Ovary (tissue), 7 donors: ENCODE measurements at regions not wholly inside any gene's neighbourhood (a gene's known extent, or its start where the extent isn't known, plus 50 kb on each side); places are given as distances from the start of the nearest gene placed in this dataset.

Experiments used
- DNase-seq, 5 donors: peaks; one replicate each; pipeline ENCODE4 v3.0.0-alpha.2; 2019 to 2020
- H3K27ac ChIP-seq, 2 donors: fragments of 200-600 bp; one replicate each; pipeline versions ENCODE4 v1.5.1 to v1.8.0; 2019 to 2022
- H3K27me3 ChIP-seq: fragments of 200-600 bp; one replicate; pipeline ENCODE4 v1.8.0; 2022
- H3K36me3 ChIP-seq: fragments of 200-600 bp; sonication (generic); one replicate; pipeline ENCODE4 v1.5.1; 2019
- H3K4me1 ChIP-seq: one replicate; pipeline ENCODE4 v1.8.1; 2013; ENCODE audit warnings: mild to moderate bottlenecking, moderate library complexity; ENCODE audit not compliant: insufficient read depth
- H3K4me3 ChIP-seq: fragments of 200-600 bp; sonication (generic); one replicate; pipeline ENCODE4 v1.5.1; 2017
- H3K9me3 ChIP-seq, 2 donors: fragments of 200-600 bp in 1 of 2; sonication (generic) in 1 of 2; one replicate each; pipeline versions ENCODE4 v1.5.1 to v1.8.1; 2013 to 2019; ENCODE audit warnings: mild to moderate bottlenecking in 1 of 2, moderate library complexity in 1 of 2
- EP300 ChIP-seq: sonication (generic); formaldehyde crosslinking; IDR thresholded peaks from one replicate; pipeline ENCODE4 v1.6.1; 2017; ENCODE audit warnings: antibody characterized with exemption
- POLR2A ChIP-seq: fragments of 450-650 bp; IDR thresholded peaks from one replicate; pipeline ENCODE4 v1.6.1; 2017; ENCODE audit warnings: antibody characterized with exemption, mild to moderate bottlenecking, moderate library complexity
- WGBS, 3 donors: extraction: QIAGEN DNeasy Blood & Tissue Kit in 1 of 3; methylation state at CpG; one replicate each; pipeline versions ENCODE4 v1.1.5 to v1.1.7; 2013 to 2017; 5-methylcytosine and 5-hydroxymethylcytosine counted together
- intact Hi-C, 4 donors: fragments of 100-400 bp; cut with DNase I; formaldehyde crosslinking; loops; one replicate each; pipeline versions ENCODE4 v1.11.0 to v1.15.1; 2022 to 2023
- TF ChIP-seq, protein P1 (sequence below), 3 donors: fragments of 450-650 bp in 2 of 3; fragments of 200-600 bp in 1 of 3; IDR thresholded peaks; one replicate each; pipeline versions ENCODE4 v1.5.1 to v1.8.0; 2016 to 2022; ENCODE audit warnings: antibody characterized with exemption in 3 of 3, mild to moderate bottlenecking in 1 of 3
- donor health status: DM: no; HTN: no; CAD: no; lungs with moderate emphysema.
- donor health status: DM: no; HTN: no; CAD: no.
- donor health status: Bipolar disorder and iron deficiency.
- donor health status: DM: no; HTN: no; CAD: no.
- donor health status: DM: yes; HTN: yes; CAD: no.

DNA sequence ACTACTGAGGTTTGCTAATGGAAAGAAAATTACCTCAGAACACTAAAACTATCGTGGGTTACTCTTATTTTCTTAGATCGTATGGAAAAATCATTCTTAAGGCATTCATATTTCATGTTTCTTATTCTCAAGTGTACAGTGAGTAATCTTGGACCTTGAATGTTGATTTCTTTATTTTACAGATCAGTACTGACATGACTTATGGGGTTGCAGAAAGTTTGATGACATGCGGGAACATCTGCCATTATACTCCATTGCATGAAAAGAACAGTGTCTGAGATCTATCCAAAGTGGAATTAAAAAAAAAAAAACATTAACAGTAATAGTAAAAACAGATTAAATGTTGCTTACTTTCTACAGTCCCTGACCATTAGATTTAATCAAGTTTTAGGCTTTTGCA is 1290.2 kb upstream of the WWC1 start:
- no peaks in the 10 kb centered on the region for H3K27me3 ChIP-seq
- H3K27ac ChIP-seq: no peak overlapping the region
- WGBS, 3 donors: 83 to 91% (median 87%) methylated on average over 3 of the region's 3 CpGs
- intact Hi-C loops: no loop called here
- no peaks in the 10 kb centered on the region for H3K36me3 ChIP-seq
- DNase-seq: no peak
- H3K9me3 ChIP-seq: no peaks in the 10 kb centered on the region
- H3K4me1 ChIP-seq: no peaks in the 10 kb centered on the region
- no peak overlapping the region for H3K4me3 ChIP-seq
- TF ChIP-seq, protein P1, sequence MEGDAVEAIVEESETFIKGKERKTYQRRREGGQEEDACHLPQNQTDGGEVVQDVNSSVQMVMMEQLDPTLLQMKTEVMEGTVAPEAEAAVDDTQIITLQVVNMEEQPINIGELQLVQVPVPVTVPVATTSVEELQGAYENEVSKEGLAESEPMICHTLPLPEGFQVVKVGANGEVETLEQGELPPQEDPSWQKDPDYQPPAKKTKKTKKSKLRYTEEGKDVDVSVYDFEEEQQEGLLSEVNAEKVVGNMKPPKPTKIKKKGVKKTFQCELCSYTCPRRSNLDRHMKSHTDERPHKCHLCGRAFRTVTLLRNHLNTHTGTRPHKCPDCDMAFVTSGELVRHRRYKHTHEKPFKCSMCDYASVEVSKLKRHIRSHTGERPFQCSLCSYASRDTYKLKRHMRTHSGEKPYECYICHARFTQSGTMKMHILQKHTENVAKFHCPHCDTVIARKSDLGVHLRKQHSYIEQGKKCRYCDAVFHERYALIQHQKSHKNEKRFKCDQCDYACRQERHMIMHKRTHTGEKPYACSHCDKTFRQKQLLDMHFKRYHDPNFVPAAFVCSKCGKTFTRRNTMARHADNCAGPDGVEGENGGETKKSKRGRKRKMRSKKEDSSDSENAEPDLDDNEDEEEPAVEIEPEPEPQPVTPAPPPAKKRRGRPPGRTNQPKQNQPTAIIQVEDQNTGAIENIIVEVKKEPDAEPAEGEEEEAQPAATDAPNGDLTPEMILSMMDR (IDR thresholded peaks at IDR 0.05): no peak
- TF ChIP-seq POLR2A: no peak
- no peak for TF ChIP-seq EP300

DNA sequence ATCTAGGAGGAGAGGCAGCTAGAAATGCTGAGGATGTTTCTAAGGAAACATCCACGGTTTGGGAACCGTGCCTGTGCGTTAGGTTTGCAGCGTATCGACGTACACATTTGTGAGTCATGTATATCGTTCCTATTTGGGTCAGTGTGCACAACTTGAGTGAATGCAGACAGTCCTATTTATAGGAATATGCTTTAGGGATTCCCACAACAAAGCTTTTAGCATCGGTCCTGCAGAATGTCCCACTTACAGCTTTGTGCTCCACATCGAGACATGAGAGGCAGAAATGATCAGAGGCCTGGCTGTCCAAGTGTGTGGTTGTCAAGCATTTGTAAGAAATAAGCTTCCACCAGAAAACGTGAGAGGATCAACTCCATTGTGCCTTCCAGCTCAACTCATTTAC is 1282.7 kb upstream of the WWC1 start:
- Histone ChIP-seq H3K9me3 (no peaks in the 10 kb centered on the region), H3K4me3 (no peak overlapping the region), H3K4me1 (no peaks in the 10 kb centered on the region), H3K27me3 (no peaks in the 10 kb centered on the region), H3K36me3 (no peaks in the 10 kb centered on the region), H3K27ac (no peak overlapping the region)
- 82 to 86% (median 86%) methylated on average over 10 of the region's 10 CpGs for WGBS, 3 donors
- no peak for TF ChIP-seq POLR2A
- TF ChIP-seq, protein P1 (IDR thresholded peaks at IDR 0.05): no peak
- no peak for TF ChIP-seq EP300
- DNase-seq: no peak
- intact Hi-C loops: no loop called here

DNA sequence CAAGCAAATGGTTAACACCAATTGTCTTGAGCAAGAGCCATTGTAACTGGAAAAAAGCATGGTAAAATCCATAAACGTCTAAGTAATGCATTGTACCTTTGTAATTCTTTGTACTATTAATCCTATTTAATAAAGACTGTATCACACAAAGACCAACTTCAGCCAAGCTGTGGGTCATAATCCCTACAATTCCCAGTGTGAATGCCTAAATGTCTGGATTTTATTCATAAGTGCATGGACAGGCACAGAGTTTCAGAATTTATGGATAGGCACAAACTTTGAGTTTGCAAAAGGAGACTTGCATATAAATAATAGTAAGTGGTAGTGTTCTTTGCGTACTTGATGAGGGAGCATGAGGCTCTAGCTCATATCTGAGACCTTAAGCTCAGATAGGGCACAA is 1280.2 kb upstream of the WWC1 start:
- H3K36me3 ChIP-seq: no peaks in the 10 kb centered on the region
- intact Hi-C loops: no loop called here
- no peaks in the 10 kb centered on the region for H3K4me1 ChIP-seq
- H3K27me3 ChIP-seq: no peaks in the 10 kb centered on the region
- no peak for DNase-seq
- H3K4me3 ChIP-seq: no peak overlapping the region
- TF ChIP-seq, protein P1 (IDR thresholded peaks at IDR 0.05): no peak
- TF ChIP-seq POLR2A (no peak), EP300 (no peak)
- 67 to 77% (median 68%) methylated on average over 2 of the region's 2 CpGs for WGBS, 3 donors
- H3K27ac ChIP-seq: no peak overlapping the region
- H3K9me3 ChIP-seq: no peaks in the 10 kb centered on the region

DNA sequence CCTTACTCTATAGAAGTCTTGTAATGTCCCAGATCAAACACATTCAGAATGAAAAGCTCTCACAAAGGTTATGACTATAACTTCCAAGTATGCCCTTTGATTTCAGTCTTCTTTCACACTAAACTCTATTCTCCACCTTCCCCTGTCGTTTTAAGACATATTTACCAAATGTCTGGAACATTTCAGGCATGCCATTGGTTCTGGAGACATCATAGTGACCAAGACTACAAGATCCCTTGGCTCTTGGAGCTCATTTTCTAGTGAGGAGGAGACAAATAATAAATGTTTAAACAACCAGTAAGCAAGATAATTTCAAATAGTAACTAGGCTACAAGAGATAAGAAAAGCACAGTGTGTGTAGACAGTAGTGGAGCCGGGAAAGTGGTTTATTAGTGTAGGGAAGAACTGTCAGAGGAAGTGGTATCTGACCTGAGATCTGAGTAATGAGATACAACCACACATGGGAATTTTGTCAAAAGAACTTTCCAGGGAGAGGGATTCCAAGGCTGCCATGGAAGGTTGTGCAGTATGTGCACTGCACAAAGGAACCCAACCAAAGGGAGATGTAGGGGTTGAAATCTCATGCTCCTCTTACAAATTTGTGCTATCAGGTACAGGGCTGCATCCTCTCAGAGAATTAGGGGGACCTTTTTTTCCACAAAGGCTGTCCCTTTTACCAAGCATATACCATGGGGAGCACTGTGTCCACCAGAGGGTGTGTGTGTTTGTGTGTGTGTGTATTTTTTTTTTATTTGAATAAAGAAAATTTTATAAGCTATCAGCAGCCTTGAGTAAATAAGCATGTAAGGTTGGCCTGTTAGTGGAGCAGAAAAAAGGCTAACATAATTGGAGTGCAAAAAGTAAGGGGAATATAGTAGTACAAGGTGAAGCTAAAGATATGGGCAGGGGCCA is 1279.1 kb upstream of the WWC1 start:
- intact Hi-C loops: no loop called here
- TF ChIP-seq, protein P1 (IDR thresholded peaks at IDR 0.05): no peak
- no peak for TF ChIP-seq EP300
- TF ChIP-seq POLR2A: no peak
- Histone ChIP-seq H3K4me1 (no peaks in the 10 kb centered on the region), H3K4me3 (no peak overlapping the region), H3K9me3 (no peaks in the 10 kb centered on the region), H3K36me3 (no peaks in the 10 kb centered on the region), H3K27ac (no peak overlapping the region), H3K27me3 (no peaks in the 10 kb centered on the region)
- WGBS, 3 donors: 37 to 42% (median 38%) methylated on average over 2 of the region's 2 CpGs
- no peak for DNase-seq
